DND-41 (cell line): ENCODE measurements at regions not wholly inside any gene's neighbourhood (a gene's known extent, or its start where the extent isn't known, plus 50 kb on each side); places are given as distances from the start of the nearest gene placed in this dataset.
"Not testable (repeated sequence)": the region's sequence is repeated elsewhere in the genome, so short reads cannot be mapped to it uniquely, and the experiment has no call there.

Source experiments
- ATAC-seq: fragments of 200-7000 bp; cut with Tn5 transposase; 3 replicates; pipeline ENCODE4 v1.9.1; 2021; ENCODE audit warnings: low read depth; ENCODE audit not compliant: insufficient read depth
- DNase-seq: peaks from one replicate; pipeline ENCODE4 v3.0.0-alpha.2; 2020
- H2AFZ ChIP-seq: 2 replicates; pipeline ENCODE4 v1.6.0; 2012; ENCODE audit warnings: low read depth, low read length
- H3K27ac ChIP-seq: 2 replicates; pipeline ENCODE4 v1.5.1; 2012; ENCODE audit warnings: low read length, inconsistent platforms
- H3K27me3 ChIP-seq: fragments of 200-600 bp; sonication (generic); 2 replicates; pipeline ENCODE4 v1.6.0; 2012; ENCODE audit warnings: low read length, mild to moderate bottlenecking, inconsistent platforms; ENCODE audit not compliant: insufficient read depth, poor library complexity
- H3K36me3 ChIP-seq: 2 replicates; pipeline ENCODE4 v1.5.1; 2012; ENCODE audit warnings: low read length, inconsistent platforms; ENCODE audit not compliant: insufficient read depth
- H3K4me1 ChIP-seq: 2 replicates; pipeline ENCODE4 v1.5.1; 2012; ENCODE audit warnings: mild to moderate bottlenecking, low read length; ENCODE audit not compliant: insufficient read depth
- H3K4me2 ChIP-seq: 2 replicates; pipeline ENCODE4 v1.6.0; 2012; ENCODE audit warnings: mild to moderate bottlenecking, moderate library complexity, low read length, inconsistent platforms; ENCODE audit not compliant: insufficient read depth
- H3K4me3 ChIP-seq, 2 experiments: fragments of 200-600 bp in 1 of 2; shearing (Covaris generic) in 1 of 2; 2 replicates each; pipeline ENCODE4 v1.5.1; 2012 to 2016; ENCODE audit warnings: inconsistent platforms in 2 of 2, low read length in 2 of 2, mild to moderate bottlenecking in 2 of 2, low read depth in 1 of 2, moderate library complexity in 1 of 2
- H3K79me2 ChIP-seq: 2 replicates; pipeline ENCODE4 v1.6.0; 2012; ENCODE audit warnings: low read length, inconsistent platforms; ENCODE audit not compliant: insufficient read depth
- H3K9ac ChIP-seq: 2 replicates; pipeline ENCODE4 v1.6.0; 2012; ENCODE audit warnings: low read depth, mild to moderate bottlenecking, inconsistent platforms, low read length, moderate library complexity
- H3K9me3 ChIP-seq: 2 replicates; pipeline ENCODE4 v1.5.1; 2012; ENCODE audit warnings: low read length, moderate library complexity, mild to moderate bottlenecking, inconsistent platforms; ENCODE audit not compliant: insufficient read depth, severe bottlenecking
- H4K20me1 ChIP-seq: 2 replicates; pipeline ENCODE4 v1.6.0; 2012; ENCODE audit warnings: low read length; ENCODE audit not compliant: insufficient read depth

GRCh38 chr2:110264804-110265203 is 52.5 kb upstream of the MTLN start:
- H3K27ac ChIP-seq, H3K9me3 ChIP-seq, H2AFZ ChIP-seq, H3K27me3 ChIP-seq, H3K4me2 ChIP-seq, H3K36me3 ChIP-seq, H3K9ac ChIP-seq, DNase-seq, H3K4me3 ChIP-seq, H4K20me1 ChIP-seq, H3K4me1 ChIP-seq, H3K79me2 ChIP-seq, ATAC-seq: not testable (repeated sequence)

- H4K20me1 ChIP-seq, ATAC-seq, H3K9ac ChIP-seq, H3K36me3 ChIP-seq, DNase-seq, H3K27ac ChIP-seq, H2AFZ ChIP-seq, H3K4me2 ChIP-seq, H3K27me3 ChIP-seq, H3K4me3 ChIP-seq, H3K4me1 ChIP-seq, H3K9me3 ChIP-seq, H3K79me2 ChIP-seq: not testable (repeated sequence)
Measured at GRCh38 chr2:110264076-110264681, 51.8 kb upstream of the MTLN start.

- not testable (repeated sequence) for H3K4me3 ChIP-seq, H3K27ac ChIP-seq, H3K9ac ChIP-seq, H3K4me1 ChIP-seq, H3K79me2 ChIP-seq, H3K36me3 ChIP-seq, H2AFZ ChIP-seq, DNase-seq, H3K4me2 ChIP-seq, H3K27me3 ChIP-seq, ATAC-seq, H4K20me1 ChIP-seq, H3K9me3 ChIP-seq
Measured at GRCh38 chr2:110263462-110263861, 51.1 kb upstream of the MTLN start.
